Uterus (tissue), 2 donors: ENCODE measurements at regions not wholly inside any gene's neighbourhood (a gene's known extent, or its start where the extent isn't known, plus 50 kb on each side); places are given as distances from the start of the nearest gene placed in this dataset.

Experiments
- POLR2A ChIP-seq, 2 donors: fragments of 450-650 bp; IDR thresholded peaks; one replicate each; pipeline ENCODE4 v1.6.1; 2016; ENCODE audit warnings: antibody characterized with exemption in 2 of 2, mild to moderate bottlenecking in 1 of 2, moderate library complexity in 1 of 2
- TF ChIP-seq, protein P1 (sequence below), 4 experiments: fragments of 200-600 bp in 2 of 4; fragments of 450-650 bp in 2 of 4; sonication (generic) in 2 of 4; IDR thresholded peaks; one replicate each; pipeline ENCODE4 v1.5.1; 2016 to 2019; ENCODE audit warnings: antibody characterized with exemption in 4 of 4, mild to moderate bottlenecking in 2 of 4, moderate library complexity in 1 of 4

DNA sequence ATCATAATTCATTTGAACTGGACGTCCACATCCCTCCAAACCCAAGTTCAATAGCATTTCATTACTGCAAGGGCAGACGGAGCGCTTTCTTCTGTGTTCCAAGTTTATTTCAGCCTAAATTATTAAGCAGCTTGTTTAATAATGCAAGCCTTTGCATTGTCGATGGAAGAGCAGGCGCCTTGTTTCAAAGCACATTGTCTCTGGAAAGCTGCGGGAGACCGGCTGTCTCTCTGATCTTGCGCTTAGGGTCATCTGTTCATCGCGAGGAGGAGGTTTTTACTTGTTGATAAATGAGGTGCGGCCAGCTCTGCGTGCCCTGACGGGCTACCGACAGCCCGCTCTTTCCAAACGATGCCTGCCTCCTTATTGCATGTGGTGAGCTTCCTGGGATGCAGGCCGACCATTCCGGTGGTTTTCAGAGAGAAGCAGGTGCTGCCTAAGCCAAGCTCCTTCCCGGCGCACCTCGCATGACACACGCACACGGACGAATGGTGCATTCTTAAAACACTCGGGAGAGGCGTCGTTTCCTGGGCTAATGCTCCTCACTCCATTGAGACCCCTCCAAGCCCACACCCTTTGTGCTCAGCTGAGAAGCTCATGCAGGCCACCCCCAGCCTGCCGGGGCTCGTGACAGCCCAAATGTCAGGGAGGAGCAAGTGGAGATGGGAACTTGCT lies 456.9 kb downstream of the BRD1 start:
- TF ChIP-seq, protein P1, sequence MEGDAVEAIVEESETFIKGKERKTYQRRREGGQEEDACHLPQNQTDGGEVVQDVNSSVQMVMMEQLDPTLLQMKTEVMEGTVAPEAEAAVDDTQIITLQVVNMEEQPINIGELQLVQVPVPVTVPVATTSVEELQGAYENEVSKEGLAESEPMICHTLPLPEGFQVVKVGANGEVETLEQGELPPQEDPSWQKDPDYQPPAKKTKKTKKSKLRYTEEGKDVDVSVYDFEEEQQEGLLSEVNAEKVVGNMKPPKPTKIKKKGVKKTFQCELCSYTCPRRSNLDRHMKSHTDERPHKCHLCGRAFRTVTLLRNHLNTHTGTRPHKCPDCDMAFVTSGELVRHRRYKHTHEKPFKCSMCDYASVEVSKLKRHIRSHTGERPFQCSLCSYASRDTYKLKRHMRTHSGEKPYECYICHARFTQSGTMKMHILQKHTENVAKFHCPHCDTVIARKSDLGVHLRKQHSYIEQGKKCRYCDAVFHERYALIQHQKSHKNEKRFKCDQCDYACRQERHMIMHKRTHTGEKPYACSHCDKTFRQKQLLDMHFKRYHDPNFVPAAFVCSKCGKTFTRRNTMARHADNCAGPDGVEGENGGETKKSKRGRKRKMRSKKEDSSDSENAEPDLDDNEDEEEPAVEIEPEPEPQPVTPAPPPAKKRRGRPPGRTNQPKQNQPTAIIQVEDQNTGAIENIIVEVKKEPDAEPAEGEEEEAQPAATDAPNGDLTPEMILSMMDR (IDR thresholded peaks at IDR 0.05): no peak
- no peak for TF ChIP-seq POLR2A (IDR thresholded peaks at IDR 0.05)
